ENCODE measurements at regions not wholly inside any gene's neighbourhood (a gene's known extent, or its start where the extent isn't known, plus 50 kb on each side); places are given as distances from the start of the nearest gene placed in this dataset.

DNA sequence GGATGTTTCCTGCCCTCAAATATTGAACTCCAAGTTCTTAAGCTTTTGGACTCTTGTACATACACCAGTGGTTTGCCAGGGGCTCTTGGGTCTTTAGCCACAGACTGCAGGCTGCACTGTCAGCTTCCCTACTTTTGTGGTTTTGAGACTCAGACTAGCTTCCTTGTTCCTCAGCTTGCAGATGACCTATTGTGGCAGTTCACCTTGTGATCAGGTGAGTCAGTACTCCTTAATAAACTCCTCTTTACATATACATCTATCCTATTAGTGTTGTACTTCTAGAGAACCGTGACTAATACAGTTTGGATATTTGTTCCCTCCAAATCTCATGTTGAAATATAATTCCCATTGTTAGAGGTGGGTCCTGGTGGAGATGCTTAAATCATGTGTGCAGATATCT, 681.9 kb upstream of the ARRDC3 start:
- ChIA-PET POLR2A (no interaction called here), CTCF (ENCODE audit: unreplicated experiment) (no interaction called here)
- DNase-seq (ENCODE audit: low spot score), result no peak
- intact Hi-C loops (cut with micrococcal nuclease; ENCODE audit: unreplicated experiment), result no loop called here
- no TSS peak for BruUV-seq (replicated peaks)
- H4K20me1 ChIP-seq (ENCODE audit: insufficient read depth, low read length), result no peaks in the 10 kb centered on the region
- no peak overlapping the region for H3K27ac ChIP-seq (ENCODE audit: low read depth, low read length, poor library complexity, severe bottlenecking)
- H3K9me3 ChIP-seq (ENCODE audit: low read length), result no peaks in the 10 kb centered on the region
- no peaks in the 10 kb centered on the region for H3K79me2 ChIP-seq (ENCODE audit: insufficient read depth, low read depth, low read length)
- no peaks in the 10 kb centered on the region for H3K4me1 ChIP-seq (ENCODE audit: insufficient read depth, low read length, poor library complexity, severe bottlenecking)
- TF ChIP-seq, protein P1, sequence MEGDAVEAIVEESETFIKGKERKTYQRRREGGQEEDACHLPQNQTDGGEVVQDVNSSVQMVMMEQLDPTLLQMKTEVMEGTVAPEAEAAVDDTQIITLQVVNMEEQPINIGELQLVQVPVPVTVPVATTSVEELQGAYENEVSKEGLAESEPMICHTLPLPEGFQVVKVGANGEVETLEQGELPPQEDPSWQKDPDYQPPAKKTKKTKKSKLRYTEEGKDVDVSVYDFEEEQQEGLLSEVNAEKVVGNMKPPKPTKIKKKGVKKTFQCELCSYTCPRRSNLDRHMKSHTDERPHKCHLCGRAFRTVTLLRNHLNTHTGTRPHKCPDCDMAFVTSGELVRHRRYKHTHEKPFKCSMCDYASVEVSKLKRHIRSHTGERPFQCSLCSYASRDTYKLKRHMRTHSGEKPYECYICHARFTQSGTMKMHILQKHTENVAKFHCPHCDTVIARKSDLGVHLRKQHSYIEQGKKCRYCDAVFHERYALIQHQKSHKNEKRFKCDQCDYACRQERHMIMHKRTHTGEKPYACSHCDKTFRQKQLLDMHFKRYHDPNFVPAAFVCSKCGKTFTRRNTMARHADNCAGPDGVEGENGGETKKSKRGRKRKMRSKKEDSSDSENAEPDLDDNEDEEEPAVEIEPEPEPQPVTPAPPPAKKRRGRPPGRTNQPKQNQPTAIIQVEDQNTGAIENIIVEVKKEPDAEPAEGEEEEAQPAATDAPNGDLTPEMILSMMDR (conservative IDR thresholded peaks at IDR 0.05; ENCODE audit: low read length), result no peak
- no peak for TF ChIP-seq EZH2phosphoT487 (IDR thresholded peaks at IDR 0.05; ENCODE audit: borderline replicate concordance, low read depth, low read length)
- no peak overlapping the region for H3K4me2 ChIP-seq (ENCODE audit: low read length)
- no peaks in the 10 kb centered on the region for H3K36me3 ChIP-seq (ENCODE audit: insufficient read depth, low read length)
- H3K4me3 ChIP-seq (ENCODE audit: low read depth, low read length, poor library complexity, severe bottlenecking), result no peak overlapping the region
- no peak overlapping the region for H2AFZ ChIP-seq (ENCODE audit: low read length)
- H3K9me2 ChIP-seq (ENCODE audit: insufficient read depth, low read length), result no peaks in the 10 kb centered on the region

DNA sequence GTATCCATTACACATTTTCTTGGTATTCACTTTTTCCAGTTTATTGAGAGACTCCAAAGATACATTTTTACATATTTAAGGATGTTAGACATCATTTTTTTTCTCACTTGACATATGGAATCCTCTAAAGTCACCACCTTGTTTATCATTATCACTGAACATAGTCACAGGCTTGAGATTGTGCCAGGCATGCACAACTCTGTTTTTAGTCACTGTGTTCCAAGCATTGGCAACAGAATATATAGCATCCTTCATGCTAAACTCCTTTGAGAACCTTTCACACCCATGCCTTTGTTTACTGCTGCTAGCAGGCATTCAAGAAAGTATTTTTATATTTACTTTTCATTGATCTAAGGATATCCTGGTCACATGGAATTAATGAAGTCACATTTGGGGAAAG, 668.6 kb upstream of the ARRDC3 start:
- Histone ChIP-seq H3K27ac (ENCODE audit: low read depth, low read length, poor library complexity, severe bottlenecking) (no peak overlapping the region), H2AFZ (ENCODE audit: low read length) (no peak overlapping the region), H3K79me2 (ENCODE audit: insufficient read depth, low read depth, low read length) (no peaks in the 10 kb centered on the region), H3K4me1 (ENCODE audit: insufficient read depth, low read length, poor library complexity, severe bottlenecking) (no peaks in the 10 kb centered on the region), H3K4me3 (ENCODE audit: low read depth, low read length, poor library complexity, severe bottlenecking) (no peak overlapping the region), H4K20me1 (ENCODE audit: insufficient read depth, low read length) (no peaks in the 10 kb centered on the region), H3K9me3 (ENCODE audit: low read length) (no peaks in the 10 kb centered on the region), H3K9me2 (ENCODE audit: insufficient read depth, low read length) (0 out of 2 replicates have a peak, but pooled peaks cover 3% of the 10 kb centered on the region), H3K4me2 (ENCODE audit: low read length) (no peak overlapping the region), H3K36me3 (ENCODE audit: insufficient read depth, low read length) (no peaks in the 10 kb centered on the region)
- ChIA-PET POLR2A (no interaction called here), CTCF (ENCODE audit: unreplicated experiment) (no interaction called here)
- TF ChIP-seq, protein P1 (conservative IDR thresholded peaks at IDR 0.05; ENCODE audit: low read length), result no peak
- no peak for TF ChIP-seq EZH2phosphoT487 (IDR thresholded peaks at IDR 0.05; ENCODE audit: borderline replicate concordance, low read depth, low read length)
- intact Hi-C loops (cut with micrococcal nuclease; ENCODE audit: unreplicated experiment), result no loop called here
- no peak for DNase-seq (ENCODE audit: low spot score)
- no TSS peak for BruUV-seq (replicated peaks)

DNA sequence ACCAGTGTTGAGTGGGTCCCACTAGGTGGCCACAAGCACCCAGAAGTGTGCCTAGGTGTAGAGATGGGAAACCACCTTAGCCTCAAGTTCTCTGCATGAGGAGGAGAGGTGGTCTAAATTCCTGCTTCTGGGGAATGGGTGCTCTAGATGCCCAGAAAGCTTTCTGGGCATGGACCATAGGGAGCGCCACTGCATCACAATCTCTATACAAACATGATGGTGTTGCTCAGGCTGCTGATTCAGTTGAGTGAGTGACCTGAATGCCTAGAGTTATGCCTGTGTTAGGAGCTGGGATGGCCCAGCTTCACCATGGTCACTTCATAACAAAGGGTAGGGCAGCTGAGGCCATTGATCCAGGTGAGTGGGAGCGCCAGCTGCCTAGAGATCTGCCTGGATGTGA, 667.9 kb upstream of the ARRDC3 start:
- H3K9me3 ChIP-seq (ENCODE audit: low read length), result no peaks in the 10 kb centered on the region
- H3K27ac ChIP-seq (ENCODE audit: low read depth, low read length, poor library complexity, severe bottlenecking), result no peak overlapping the region
- no peak for DNase-seq (ENCODE audit: low spot score)
- intact Hi-C loops (cut with micrococcal nuclease; ENCODE audit: unreplicated experiment), result no loop called here
- H3K79me2 ChIP-seq (ENCODE audit: insufficient read depth, low read depth, low read length), result no peaks in the 10 kb centered on the region
- ChIA-PET POLR2A (interaction anchor here (0.6 kb wide), 1 partner anchor 173 kb away, joined by 3 read pairs; no protein-coding TSS in a partner anchor), CTCF (ENCODE audit: unreplicated experiment) (no interaction called here)
- no peaks in the 10 kb centered on the region for H3K4me1 ChIP-seq (ENCODE audit: insufficient read depth, low read length, poor library complexity, severe bottlenecking)
- H3K9me2 ChIP-seq (ENCODE audit: insufficient read depth, low read length), result 0 out of 2 replicates have a peak, but pooled peaks cover 3% of the 10 kb centered on the region
- no peak overlapping the region for H2AFZ ChIP-seq (ENCODE audit: low read length)
- no TSS peak for BruUV-seq (replicated peaks)
- no peaks in the 10 kb centered on the region for H4K20me1 ChIP-seq (ENCODE audit: insufficient read depth, low read length)
- H3K4me3 ChIP-seq (ENCODE audit: low read depth, low read length, poor library complexity, severe bottlenecking), result no peak overlapping the region
- no peaks in the 10 kb centered on the region for H3K36me3 ChIP-seq (ENCODE audit: insufficient read depth, low read length)
- no peak overlapping the region for H3K4me2 ChIP-seq (ENCODE audit: low read length)
- TF ChIP-seq EZH2phosphoT487 (IDR thresholded peaks at IDR 0.05; ENCODE audit: borderline replicate concordance, low read depth, low read length), result no peak
- TF ChIP-seq, protein P1 (conservative IDR thresholded peaks at IDR 0.05; ENCODE audit: low read length), result no peak

Data from OCI-LY7 (cell line).